HUDEP-2 (cell line): ENCODE measurements at regions not wholly inside any gene's neighbourhood (a gene's known extent, or its start where the extent isn't known, plus 50 kb on each side); places are given as distances from the start of the nearest gene placed in this dataset.

Experiments
- DNase-seq, 76 experiments: peaks; one replicate each; lab custom pipeline; 2025; ENCODE audit not compliant: unreplicated experiment in 76 of 76; lab: John Stamatoyannopoulos, UW

DNA sequence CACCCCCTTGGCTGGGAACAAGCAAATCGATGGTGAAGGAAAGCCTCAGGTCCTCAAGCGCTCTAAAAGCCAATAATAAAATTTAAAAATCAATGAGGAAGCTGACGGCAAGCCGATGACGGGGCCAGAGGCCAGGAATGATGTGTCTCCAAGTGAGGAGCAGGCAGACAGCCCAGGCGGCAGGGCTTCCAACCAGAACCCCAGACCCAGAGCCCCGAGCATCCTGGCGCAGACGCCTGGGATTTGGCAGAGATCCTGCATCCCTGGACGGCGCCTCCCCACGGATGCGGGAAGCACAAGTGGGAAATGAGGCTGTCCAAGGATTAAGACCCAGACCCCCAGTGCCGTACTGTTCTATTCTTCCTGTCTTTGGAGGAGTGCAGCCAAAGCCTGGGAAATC lies 123.0 kb upstream of the PROK2 start:
- no peak for DNase-seq

DNA sequence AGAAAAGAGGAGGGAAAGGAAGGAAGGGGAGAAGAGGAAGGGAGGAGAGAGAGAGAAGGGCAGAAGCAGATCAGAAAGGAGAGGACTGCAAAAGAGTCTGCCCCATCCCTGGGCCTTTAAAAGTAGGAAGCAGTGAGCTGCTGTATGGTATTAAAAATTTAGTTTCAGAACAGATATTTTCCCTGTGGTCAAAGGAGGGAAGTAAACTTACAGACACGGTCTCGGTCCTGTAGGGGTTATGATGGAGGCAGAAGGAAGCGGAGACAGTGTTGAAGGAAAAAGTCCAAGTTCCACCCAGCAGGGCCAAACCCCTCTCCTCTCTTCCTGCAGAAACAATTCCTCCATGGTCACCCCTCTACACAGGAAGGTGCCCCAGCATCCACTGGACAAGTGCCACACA lies 122.0 kb upstream of the PROK2 start:
- no peak for DNase-seq

- DNase-seq: no peak
Measured at GRCh38 chr3:71905426-71905825, 120.5 kb upstream of the PROK2 start.

DNA sequence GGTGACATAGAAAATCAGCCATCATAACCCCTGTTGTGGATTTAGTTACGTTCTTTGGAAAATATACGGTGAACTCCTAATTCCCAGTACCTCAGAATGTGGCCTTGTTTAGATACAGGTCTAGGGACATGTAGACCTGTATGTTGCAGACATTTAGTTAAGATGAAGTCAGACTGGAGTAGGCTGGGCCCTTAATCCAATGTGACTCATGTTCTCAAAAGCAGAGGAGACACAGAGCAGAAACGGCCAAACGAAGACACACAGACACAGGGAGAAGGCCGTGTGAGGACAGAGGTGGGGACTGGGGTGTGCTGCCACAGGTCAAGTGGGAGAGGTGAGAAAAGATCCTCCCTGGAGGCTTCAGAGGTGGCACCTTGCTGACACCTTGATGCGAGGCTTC lies 119.0 kb upstream of the PROK2 start:
- no peak for DNase-seq

GRCh38 chr3:71903112-71903495 lies 118.2 kb upstream of the PROK2 start:
- no peak for DNase-seq

DNA sequence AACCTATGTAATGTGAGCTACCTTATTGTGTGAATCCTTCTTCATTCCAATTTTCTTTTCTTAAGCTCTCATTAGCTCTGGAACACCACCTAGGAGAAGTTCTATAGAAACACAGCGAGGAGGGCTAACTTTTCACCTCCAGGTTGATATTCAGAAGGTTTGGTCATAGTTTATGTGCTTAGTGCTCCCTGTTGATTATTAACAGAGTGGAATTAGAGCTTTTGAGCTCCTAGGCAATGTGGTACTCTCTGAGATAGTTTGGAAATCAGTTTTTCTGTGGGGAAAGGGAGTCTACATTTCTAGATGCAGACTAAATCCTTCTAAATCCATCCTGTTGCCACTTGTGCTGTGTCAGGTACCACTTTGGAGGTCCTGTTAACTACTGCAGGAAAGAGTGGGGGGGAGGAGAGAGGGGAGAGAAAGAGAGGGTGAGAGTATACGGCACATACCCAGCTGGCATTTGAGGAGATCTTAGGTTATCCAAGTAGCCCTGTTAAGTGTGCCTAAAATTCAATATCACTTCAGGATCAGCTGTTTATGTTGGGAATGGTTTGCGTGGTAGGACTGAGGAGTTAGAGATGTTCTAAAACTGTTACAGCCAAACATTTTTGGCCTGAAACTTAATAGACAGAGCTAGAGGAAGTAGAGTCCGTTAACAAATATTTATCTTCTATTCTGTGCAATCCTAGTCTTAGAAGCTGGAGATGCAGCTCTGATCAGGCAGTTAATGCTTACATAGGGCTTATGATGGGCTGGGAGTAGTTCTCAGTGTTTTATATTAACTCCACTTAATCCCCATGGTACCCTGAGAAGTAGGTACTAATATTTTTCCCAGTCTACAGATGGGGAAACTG lies 117.5 kb upstream of the PROK2 start:
- DNase-seq: no peak

DNA sequence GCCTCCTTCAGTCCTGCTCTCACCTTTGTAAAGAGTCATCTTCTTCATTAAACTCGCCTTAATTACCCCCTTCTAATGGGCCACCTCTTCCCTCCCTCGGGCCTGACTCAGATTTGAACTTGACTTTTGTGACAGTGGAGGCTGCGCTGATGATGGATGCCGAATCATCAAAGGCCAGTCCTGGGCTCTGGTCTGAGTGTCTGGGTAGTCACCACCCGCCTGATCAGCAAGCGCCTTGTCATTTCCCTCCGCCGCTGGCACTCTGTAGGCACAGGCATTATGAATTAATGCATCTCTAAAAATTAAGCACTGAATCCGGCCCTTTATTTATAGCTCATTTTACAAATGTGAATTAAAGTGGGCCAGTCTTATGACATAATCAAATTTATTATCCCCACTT lies 116.7 kb upstream of the PROK2 start:
- no peak for DNase-seq

DNA sequence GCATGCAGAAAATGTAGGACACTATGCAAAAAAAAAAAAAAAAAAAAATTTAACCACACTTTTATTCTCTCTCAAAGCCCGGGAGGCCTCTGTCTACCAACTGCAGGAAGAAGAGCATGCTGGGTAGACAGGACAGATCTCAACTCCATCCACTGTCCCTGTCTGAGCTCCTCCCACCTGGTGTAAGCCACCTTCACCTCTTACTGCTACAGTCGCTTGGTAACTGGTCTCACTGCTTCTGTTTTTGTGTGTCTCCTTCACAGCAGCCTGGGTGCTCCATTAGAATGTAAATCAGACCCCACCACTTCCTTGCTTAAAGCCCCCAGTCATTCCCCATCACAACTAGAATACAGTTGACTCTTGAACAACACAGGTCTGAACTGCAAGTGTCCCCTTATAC lies 115.1 kb upstream of the PROK2 start:
- no peak for DNase-seq

GRCh38 chr3:71896751-71897150 lies 111.8 kb upstream of the PROK2 start:
- DNase-seq: no peak

- DNase-seq: no peak
Measured at GRCh38 chr3:71893702-71894479, 108.9 kb upstream of the PROK2 start.

- no peak for DNase-seq
Measured at GRCh38 chr3:71893122-71893521, 108.2 kb upstream of the PROK2 start.

DNA sequence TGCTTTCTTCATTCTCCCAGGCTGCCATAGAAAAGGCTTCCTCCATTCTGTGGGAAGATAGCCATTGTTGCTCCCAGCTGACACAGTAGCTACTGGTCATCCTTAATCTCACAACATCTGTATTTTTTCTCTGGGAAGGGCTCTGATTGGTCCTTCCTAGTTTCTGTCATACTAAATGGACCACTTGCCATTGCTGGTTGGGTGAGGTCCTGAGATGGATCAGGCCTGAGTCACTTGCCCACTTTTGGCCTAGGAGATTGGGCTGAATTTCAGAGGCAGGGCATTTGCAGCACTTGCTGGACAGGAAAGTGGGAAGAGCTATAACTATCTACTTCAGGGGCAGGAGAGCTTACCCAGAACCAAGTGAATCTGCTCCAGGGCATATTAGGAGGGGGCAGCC lies 106.5 kb upstream of the PROK2 start:
- no peak for DNase-seq

DNA sequence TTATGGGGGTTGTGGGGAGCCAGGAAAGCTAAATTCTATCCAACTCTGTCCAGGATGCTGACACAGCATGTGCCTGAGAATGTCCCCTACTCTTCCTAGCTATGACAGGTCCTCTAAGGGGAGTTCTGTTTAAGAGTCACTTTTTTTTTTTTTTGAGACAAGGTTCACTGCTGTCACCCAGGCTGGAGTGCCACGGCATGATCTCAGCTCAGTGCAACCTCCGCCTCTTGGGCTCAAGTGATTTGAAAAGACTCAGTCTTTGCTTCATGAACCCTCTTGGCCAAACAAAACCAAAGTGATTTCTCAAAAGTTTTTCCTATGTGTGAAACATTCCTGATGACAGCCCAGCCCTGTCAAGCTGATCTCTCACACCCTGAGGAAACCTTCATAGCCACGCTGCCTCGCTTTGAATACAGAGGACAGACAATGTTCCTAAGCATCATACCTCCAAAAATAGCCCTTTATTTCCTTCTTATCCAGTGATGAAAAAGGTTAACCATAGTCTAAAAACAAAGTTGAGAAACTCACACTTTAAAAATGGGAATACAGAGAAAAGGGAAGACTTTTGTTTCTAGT lies 105.5 kb upstream of the PROK2 start:
- DNase-seq: no peak

GRCh38 chr3:71887256-71887655 lies 102.3 kb upstream of the PROK2 start:
- DNase-seq: no peak

- no peak for DNase-seq
Measured at GRCh38 chr3:71885006-71885405, 100.1 kb upstream of the PROK2 start.

DNA sequence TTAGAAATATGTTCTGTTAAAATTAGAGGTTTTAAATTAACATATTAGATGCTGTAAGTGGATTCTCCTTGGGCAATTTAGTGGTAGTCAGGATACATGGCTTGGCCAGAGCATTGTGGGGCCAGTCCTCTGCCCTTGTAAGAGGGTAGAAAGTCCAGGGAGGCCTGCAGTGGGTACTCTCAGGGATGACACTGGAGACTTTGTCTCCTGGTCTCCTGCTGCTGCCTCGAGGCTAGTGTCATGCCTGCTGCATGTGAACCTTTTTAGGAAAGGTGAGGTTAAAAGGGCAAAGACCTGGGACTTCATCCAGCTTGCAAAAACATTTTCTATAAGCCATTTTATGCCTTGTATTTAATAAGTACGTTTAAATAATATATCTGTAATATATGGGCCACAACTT lies 96.8 kb upstream of the PROK2 start:
- no peak for DNase-seq

- DNase-seq: no peak
Measured at GRCh38 chr3:71881041-71881440, 96.1 kb upstream of the PROK2 start.

DNA sequence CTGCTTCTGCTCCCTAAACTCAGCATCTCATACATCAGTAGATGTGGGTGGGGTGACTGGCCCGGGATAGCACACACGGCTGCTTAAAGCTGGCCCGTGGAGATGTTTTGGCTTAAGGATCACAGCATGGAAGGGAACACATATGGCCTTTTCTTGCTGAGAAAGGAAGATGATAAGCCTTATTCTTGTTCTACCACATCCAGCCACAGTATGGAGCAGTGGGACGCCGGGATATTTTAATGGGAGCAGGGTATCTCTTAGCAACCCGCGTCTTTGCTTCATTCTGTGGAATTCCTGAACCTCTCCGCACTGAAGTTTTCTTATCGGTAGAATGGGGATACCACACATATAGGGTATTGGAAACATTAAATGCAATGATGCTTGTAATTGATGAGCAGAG lies 94.1 kb upstream of the PROK2 start:
- DNase-seq: no peak

- DNase-seq: peak in 1 of 76 experiments; percentile 2
Measured at GRCh38 chr3:71876135-71877105, 91.5 kb upstream of the PROK2 start.

DNA sequence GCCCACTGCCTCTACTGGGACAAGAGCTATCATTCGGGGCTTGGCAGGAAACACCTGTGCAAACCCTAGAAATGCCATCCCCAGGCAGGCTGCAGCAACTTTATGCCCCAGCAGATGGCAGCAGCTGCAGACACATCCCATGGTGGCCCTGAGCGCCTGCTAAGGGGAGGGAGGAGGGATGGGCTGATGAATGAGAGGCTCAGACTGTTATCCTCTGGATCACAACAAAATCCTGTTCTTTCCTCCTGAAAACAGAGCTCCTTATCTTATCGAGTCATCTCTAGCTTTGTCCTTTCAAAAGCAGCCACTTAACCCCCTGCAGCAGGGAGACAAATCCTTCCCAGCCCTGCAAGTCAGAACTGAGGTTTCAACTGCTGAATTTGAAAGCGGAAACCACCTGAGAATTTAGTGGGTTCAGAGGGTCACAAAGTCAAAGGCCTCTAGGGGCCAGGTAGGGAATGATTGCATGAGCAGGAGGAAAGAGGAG lies 90.6 kb upstream of the PROK2 start:
- peak in 63 of 76 experiments; percentile 2 to 71 (median 45) for DNase-seq
